ENCODE measurements at regions not wholly inside any gene's neighbourhood (a gene's known extent, or its start where the extent isn't known, plus 50 kb on each side); places are given as distances from the start of the nearest gene placed in this dataset.

- TF ChIP-seq CTCF (conservative IDR thresholded peaks at IDR 0.05 in 1 of 2, IDR thresholded peaks at IDR 0.05 in 1 of 2; ENCODE audit: extremely low read depth in 1 of 2, insufficient read depth in 1 of 2, low read depth in 1 of 2, low read length in 2 of 2) (no peak), EZH2 (IDR thresholded peaks at IDR 0.05; ENCODE audit: borderline replicate concordance, low read length) (no peak)
Measured at GRCh38 chr9:115461280-115461679, 343.3 kb upstream of the TNC start.

Measured in mammary epithelial cell (primary cell).